ENCODE measurements at regions not wholly inside any gene's neighbourhood (a gene's known extent, or its start where the extent isn't known, plus 50 kb on each side); places are given as distances from the start of the nearest gene placed in this dataset.

DNA sequence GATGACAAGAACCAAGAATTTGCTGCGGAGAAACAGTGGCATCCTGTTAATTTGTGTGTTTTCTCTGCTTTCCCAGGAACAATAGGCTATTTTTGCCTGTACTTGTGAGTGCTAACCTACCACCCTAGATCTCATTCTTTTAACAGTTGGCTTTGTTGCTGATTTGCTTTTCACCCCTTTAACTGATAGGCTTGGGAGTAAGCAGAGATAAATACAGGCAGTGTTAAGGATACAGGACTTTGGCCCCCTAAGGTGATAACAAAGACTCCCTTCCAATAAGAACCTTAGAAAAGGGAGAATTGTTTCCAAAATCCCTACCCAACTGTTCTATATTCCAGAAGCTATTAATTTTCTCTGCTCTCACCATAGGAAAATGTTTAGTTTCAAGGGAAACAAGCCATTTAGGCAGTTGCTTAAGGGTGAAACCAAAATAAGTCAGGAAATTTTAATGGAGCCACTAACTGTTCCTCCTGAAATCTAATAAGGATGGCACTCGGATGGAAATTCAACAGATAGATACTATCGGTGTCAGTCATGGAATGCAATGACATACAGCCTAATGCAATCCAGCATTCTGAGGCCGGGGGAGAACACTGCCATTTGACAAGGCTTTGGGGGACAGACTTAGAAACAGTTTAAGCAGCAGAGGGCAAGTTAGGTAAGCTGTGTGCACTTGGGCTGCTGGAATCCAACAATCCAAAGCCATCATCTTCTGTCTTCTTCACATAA lies 238.8 kb downstream of the RNF152 start:
- Histone ChIP-seq H3K4me1 (peaks cover 0 to 4% (median 0%) of the 10 kb centered on the region in 4 donors), H3K27ac (no peak overlapping the region), H3K9me3 (no peaks in the 10 kb centered on the region), H3K27me3 (no peaks in the 10 kb centered on the region), H3K4me3 (no peak overlapping the region), H3K36me3 (no peaks in the 10 kb centered on the region)
- DNase-seq, result no peak
- TF ChIP-seq, protein P1, sequence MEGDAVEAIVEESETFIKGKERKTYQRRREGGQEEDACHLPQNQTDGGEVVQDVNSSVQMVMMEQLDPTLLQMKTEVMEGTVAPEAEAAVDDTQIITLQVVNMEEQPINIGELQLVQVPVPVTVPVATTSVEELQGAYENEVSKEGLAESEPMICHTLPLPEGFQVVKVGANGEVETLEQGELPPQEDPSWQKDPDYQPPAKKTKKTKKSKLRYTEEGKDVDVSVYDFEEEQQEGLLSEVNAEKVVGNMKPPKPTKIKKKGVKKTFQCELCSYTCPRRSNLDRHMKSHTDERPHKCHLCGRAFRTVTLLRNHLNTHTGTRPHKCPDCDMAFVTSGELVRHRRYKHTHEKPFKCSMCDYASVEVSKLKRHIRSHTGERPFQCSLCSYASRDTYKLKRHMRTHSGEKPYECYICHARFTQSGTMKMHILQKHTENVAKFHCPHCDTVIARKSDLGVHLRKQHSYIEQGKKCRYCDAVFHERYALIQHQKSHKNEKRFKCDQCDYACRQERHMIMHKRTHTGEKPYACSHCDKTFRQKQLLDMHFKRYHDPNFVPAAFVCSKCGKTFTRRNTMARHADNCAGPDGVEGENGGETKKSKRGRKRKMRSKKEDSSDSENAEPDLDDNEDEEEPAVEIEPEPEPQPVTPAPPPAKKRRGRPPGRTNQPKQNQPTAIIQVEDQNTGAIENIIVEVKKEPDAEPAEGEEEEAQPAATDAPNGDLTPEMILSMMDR (IDR thresholded peaks at IDR 0.05), result no peak
- intact Hi-C loops (cut with DNase I; ENCODE audit: low total_unique reads), result no loop called here

DNA sequence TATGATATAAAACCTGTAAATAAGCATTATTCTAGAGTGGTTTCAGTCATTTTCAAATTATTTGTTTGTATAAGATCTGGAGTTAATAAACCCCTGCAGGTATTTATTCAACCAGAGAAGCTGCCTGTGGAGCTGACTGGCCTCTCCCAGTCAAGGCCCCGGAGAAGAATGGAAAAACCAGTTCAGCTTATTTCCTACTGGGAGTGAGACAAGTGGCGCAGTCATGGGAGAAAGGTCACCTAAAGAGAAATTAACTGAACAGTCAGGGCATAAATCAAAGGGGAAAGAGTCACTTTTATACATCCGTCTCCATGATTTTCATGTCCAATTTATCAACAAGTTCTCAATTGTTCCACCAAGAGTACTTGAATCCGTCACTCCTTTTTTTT lies 240.9 kb downstream of the RNF152 start:
- Histone ChIP-seq H3K27me3 (no peaks in the 10 kb centered on the region), H3K4me1 (peaks cover 0 to 4% (median 0%) of the 10 kb centered on the region in 4 donors), H3K27ac (no peak overlapping the region), H3K36me3 (no peaks in the 10 kb centered on the region), H3K9me3 (no peaks in the 10 kb centered on the region), H3K4me3 (no peak overlapping the region)
- intact Hi-C loops (cut with DNase I; ENCODE audit: low total_unique reads), result no loop called here
- TF ChIP-seq, protein P1 (IDR thresholded peaks at IDR 0.05), result no peak
- no peak for DNase-seq

DNA sequence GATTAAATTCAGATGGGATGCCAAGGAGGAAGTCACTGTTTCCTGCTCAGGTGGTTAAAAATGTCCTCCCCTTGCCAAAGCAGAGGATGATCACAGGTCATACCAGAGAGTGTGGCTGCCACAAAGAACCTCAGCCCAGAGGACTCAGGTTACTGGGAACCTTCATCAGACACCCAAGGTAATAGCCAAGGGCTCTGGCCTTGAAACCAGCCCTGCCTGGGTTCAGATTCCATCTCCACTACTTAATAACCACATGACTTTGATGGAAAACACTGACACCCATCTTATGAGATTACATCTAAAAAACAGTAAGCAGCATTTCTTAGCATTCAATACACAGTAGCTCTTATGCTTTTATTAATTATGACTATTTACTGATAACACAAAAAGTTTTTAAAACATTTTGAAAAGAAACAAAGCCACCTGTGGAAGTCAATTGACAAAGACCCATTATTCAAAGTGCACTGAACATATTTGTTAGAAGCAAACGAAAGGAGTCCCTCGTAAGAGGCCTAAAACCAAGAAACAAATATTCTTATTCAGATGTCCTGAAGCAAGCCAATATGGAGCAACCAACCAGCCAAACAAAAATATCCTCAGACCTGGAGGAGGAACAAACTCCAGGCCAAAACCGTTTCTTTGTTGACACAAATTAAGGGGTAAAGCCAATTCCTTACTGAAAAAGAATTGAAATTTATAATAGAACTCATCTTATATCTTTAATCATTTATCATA lies 241.5 kb downstream of the RNF152 start:
- no peak overlapping the region for H3K4me3 ChIP-seq
- H3K36me3 ChIP-seq, result no peaks in the 10 kb centered on the region
- TF ChIP-seq, protein P1 (IDR thresholded peaks at IDR 0.05), result no peak
- no peaks in the 10 kb centered on the region for H3K27me3 ChIP-seq
- no peak for DNase-seq
- H3K27ac ChIP-seq, result no peak overlapping the region
- H3K4me1 ChIP-seq, result peaks cover 0 to 4% (median 0%) of the 10 kb centered on the region in 4 donors
- no peaks in the 10 kb centered on the region for H3K9me3 ChIP-seq
- intact Hi-C loops (cut with DNase I; ENCODE audit: low total_unique reads), result no loop called here

DNA sequence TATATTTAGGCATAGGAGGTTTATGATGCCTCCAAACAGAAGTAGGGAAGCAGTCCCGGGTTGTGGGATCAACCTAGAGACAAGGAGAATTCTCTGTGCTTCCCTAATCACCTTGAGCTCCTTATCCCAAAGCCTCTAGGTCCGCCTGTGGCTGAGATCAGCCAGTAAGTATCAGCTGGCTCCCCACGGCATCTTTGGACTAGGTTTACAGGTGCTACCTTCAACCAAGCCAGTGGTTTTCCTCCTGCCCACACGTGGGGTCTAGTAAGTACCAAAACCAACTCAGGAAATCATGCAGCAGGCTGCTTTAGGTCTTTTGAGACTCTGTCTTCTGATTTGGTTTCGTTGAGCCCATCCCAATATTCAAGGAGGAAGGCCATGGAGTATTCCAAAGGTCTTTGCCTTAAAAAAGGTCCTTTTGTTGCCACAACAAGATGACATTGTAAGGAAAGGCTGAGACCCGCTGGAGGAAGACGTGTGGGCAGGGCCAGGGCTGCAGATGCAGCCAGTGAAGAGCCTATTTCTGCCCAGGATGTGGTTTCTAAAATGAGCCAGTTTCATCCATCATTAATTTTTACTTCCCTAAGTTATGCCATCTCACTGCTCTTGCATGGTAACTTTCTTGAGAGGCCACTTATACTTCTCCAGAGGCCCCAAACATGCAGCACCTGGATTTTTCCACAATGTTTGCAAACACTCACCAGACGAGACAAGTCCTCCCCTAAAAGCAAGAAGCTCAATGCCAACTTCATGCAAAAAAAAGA lies 248.7 kb downstream of the RNF152 start:
- Histone ChIP-seq H3K36me3 (no peaks in the 10 kb centered on the region), H3K9me3 (no peaks in the 10 kb centered on the region), H3K27ac (no peak overlapping the region), H3K27me3 (no peaks in the 10 kb centered on the region), H3K4me1 (no peaks in the 10 kb centered on the region), H3K4me3 (no peak overlapping the region)
- TF ChIP-seq, protein P1 (IDR thresholded peaks at IDR 0.05), result no peak
- DNase-seq, result no peak
- intact Hi-C loops (cut with DNase I; ENCODE audit: low total_unique reads), result no loop called here

DNA sequence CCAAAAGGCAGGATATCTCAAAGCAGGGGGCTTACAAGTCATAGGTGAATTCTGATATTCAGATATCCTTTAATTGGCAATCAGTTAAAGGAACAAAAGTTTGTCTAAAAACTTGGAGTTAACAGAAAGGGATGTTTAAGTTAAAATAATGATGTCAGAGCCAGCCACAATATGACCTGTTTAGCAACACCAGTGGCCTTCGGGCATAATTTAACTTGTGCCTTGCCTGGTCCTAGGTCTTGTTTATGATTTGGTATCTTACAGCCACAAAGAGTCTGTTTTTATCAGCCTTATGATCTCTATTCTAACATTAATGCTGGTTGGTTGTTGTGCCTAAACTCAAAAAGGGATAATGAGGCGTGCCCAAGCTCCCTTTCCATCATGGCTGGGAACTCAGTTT lies 252.9 kb downstream of the RNF152 start:
- Histone ChIP-seq H3K27ac (no peak overlapping the region), H3K36me3 (no peaks in the 10 kb centered on the region), H3K4me1 (peaks cover 0 to 33% (median 19%) of the 10 kb centered on the region in 4 donors), H3K4me3 (no peak overlapping the region), H3K27me3 (no peaks in the 10 kb centered on the region), H3K9me3 (no peaks in the 10 kb centered on the region)
- DNase-seq, result no peak
- TF ChIP-seq, protein P1 (IDR thresholded peaks at IDR 0.05), result no peak
- intact Hi-C loops (cut with DNase I; ENCODE audit: low total_unique reads), result loop anchor here (10.0 kb wide), 1 partner anchor 395 kb away; no protein-coding TSS in a partner anchor

Data from tibial artery (tissue), 4 donors.